SKM-1 (cell line): ENCODE measurements at regions not wholly inside any gene's neighbourhood (a gene's known extent, or its start where the extent isn't known, plus 50 kb on each side); places are given as distances from the start of the nearest gene placed in this dataset.

Experiments
- DNase-seq: peaks from one replicate; lab custom pipeline; 2025; ENCODE audit not compliant: unreplicated experiment; lab: John Stamatoyannopoulos, UW

DNA sequence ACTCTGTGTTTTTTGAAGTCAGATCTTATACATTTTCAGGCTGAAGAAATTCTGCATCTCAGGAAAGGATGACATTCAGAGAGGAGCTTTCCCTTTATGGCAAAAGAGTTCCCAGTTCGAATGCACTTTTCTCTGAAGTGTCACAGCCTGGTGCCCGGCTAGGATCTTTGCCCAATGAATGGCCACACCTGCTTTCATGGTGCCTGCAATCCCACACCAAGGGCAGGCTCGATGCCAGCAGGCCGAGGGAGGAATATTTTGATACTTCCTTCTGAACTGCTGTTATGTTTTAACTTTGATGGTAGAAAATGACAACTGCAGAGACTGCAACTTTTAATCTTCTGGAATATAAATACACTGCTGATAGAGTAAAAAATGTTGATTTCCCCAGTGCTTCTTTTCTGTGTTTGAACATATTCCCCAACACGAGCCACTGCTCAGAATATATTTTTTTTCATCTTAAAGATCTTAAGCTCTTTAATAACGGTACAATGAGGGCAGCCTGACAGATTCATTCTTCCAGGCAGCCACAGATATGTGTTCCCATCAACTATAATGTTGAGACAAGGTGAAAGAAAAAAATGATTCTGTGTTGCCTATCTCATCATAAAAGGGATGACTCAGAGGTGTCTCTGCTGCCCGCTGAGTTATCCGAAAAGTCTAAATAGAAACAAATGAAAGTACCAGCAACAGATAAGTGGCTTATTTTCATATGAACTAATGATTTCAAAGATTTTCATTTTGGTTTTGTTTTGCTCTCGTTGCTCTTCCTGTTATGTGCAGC is 848.5 kb downstream of the DCDC2C start:
- no peak for DNase-seq

DNA sequence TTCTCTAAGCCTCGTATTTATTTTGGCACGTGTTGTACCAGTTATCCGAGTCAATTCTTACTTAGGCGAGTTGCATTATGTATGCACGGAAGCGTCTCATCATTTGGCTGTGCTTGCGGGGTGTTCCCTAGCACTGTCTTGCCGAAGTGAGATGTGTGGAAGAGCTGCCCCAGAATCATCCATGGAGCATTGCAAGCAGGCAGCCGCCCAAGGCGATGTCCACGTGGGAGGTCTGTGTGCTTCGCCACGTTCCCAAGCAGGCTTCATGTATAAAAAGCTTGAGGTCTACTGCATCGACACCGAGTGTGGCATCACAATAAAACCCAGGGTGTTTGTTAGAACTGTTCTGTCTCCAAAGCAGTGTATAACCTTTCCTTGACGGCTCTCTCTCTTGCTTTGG is 849.9 kb downstream of the DCDC2C start:
- no peak for DNase-seq

DNA sequence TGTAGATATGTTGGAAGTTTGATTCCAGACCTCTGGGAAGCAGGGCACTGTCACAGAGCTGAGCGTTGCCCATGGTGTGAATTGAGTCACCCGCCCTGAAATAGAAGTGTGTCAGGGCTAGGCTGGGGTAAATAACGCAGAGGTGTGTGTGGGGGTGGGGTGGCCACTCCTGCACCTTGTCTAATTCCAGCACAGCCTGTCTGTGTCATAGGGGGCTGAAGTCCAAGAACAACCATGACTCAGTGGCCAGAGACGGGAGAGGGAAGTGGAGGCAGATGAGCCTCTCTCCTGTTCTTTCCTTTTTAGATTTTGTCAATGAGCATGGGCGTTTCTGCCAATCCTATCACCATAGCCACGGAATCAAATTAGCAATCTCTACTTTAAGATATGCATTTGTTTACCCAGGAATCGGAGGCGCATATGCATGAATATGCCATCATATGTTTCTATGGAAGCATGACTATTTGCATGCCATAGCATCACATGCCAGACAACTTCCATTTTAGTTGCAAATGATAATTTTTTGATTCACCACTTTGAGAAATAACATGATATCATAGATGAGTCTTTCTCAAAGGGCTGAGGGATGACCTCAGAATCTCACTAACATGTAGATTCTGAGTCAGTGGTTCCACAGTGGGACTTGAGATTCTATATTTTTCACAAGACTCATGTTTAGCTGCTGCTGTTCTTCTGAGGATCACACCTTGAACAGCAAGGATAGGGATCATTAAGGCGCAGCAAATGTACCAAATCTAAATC is 852.9 kb downstream of the DCDC2C start:
- DNase-seq = no peak

DNA sequence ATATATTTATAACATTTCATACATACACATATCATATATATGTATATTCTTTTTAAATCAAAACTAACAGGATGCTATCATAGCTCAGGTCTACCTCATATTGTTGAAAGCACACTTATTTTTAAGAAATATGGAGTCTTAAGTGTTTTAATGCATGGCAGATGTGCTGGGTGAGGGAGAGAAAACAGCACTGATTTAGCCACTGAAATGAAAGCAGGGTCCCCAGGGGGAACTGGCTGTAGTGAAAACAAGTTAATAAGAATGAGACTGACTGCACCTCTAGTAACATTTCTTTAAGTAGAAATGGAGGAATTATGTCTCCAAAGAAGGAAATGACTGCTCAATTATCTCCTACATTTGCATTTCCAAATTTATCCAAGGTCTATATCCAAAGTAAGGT is 857.8 kb downstream of the DCDC2C start:
- DNase-seq = no peak

DNA sequence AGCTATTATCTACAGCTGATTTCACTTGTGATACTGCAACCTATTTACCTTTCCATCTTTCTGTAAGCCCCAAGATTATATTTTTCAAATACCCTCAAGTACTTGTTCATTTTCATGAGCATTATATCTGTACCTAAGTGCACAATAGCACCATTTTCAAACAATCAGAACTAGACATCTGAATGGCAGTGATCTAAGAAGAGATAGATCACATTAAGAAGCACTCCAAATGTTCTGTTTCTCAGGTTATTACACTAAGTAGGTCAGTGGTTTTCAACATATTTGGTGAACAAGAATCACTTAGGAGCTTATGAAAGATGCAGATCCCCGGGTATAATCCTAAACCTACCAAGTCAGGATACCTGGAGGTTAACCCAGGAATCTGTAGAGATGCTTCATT is 872.7 kb downstream of the DCDC2C start:
- no peak for DNase-seq

DNA sequence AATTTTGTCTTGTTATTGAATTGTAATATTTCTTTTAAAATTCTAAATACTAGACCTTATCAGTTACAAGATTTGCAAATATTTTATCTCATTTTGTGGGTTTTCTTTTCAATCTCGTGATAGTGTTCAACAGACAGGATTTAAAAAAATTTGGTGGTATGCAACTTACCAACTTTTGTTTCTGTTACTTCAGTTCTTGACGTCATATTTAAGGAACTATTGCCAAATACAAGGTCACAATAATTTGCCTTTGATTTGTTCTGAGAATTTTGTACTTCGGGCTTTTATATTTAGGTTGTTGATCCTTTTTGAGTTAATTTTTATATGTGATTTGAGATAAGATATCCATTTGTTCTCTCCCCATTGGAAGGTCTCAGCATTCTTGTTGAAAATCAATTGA is 876.6 kb downstream of the DCDC2C start:
- no peak for DNase-seq

DNA sequence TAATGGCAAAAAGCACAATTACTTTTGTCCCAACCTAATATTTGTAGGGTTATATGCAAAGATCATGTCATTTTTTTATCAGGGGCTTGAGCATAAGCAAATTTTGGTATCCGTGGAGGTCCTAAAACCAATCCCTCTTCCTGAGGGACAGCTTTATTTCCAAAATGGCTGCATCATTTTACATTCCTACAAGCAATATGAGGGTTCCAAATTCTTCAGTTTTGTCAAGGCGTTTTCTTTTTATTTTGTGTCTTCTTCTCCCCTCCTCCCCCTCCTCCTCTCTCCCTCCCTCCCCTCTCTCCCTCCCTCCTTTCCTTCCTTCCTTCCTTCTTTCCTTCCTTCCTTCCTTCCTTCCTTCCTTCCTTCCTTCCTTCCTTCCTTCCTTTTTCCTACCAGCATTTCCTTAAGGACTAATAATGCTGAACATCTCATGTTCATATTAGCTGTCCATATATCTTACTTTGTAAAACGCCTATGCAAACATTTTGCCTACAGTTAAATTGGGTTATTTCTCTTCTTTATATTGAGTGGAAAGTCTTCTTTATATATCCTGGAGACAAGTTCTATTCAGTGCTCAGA is 881.8 kb downstream of the DCDC2C start:
- no peak for DNase-seq

DNA sequence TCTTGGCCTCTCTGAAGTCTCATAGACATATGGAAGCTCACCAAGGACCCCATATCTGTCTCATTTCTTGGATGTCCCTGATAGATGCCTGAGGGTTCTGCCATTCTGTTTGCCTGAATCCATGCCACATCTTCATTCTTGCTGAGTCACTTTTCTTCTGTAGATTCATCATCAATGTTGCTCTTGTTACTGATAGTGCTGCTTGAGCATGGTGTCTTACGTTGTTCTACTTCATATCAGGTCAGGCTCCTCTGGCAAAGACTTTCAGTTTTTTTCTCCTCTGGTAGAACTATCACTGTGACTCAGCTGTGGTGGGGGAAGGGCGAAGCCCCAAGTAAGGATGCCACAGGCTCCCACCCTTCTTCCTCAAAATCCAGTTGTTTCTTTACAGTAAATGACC is 885.2 kb downstream of the DCDC2C start:
- no peak for DNase-seq

DNA sequence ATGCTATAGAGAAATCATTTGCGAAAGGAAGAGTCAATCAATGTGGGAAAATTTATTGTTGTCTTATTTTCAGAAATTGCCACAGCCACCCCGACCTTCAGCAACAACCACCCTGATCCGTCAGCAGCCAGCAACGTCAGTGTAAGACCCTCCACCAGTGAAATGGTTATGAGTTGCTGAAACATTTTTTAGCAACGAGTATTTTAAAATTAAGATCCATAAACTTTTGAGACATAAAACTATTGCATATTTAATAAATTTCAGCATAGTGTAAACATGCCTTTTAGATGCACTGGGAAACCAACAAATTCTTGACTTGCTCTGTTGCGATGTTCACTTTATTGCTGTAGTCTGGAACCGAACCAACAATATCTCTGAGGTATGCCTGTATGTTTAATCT is 887.9 kb downstream of the DCDC2C start:
- DNase-seq = no peak

DNA sequence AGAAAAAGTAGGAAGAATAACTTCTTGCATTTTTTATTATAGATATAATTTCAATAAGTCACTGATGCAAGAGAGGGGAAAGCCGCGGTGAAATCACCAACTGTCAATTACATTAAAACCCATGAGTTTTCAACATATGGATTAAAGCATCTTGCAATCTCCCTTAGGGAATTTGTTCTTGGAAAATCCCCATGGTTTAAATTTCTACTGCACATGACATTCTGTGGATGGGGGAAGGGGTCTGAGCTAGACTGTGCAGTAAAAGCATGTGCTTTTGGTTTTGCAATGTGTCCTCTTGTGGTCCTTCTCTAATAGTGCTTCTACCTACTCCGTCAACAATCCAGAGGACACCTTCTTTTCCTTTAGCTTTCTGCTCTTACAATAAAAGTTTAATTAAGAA is 894.0 kb downstream of the DCDC2C start:
- no peak for DNase-seq

DNA sequence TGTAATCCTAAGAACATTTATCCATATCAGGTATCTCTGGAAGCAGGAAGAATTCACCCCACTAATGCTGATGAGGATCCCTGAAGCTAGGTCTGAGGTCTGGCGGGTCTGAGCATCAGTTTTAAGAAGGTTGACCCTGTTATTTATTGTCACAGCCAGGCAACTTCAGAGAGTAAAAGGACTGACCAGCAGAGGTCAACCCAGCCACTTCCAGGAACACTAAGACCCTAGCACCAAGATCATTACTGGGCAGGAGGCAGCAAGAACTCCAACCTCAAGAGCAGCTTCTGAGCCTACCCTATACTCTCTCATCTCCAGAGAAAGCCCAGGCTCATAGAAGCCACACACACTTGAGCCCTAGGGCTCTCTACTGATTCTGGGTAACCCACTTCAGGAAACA is 901.4 kb downstream of the DCDC2C start:
- no peak for DNase-seq

DNA sequence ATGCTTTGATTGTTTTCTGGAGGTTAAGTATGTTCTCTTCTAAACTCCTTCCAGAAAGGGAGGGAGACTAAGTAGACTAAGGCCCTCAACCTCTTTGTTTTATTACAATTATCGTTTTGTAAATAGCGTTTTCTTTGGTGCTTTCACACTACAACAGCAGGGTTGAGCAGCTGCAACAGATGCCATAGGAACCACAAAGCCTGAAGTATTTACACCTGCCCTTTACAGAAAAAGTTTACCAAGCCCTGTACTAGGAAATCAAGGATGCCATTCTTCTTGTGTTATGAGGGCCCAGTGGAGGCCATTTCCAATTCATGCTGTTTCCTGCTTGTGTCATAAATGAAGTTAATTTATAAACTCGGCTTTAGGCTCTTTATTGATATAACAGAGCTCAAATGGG is 914.8 kb downstream of the DCDC2C start:
- no peak for DNase-seq

DNA sequence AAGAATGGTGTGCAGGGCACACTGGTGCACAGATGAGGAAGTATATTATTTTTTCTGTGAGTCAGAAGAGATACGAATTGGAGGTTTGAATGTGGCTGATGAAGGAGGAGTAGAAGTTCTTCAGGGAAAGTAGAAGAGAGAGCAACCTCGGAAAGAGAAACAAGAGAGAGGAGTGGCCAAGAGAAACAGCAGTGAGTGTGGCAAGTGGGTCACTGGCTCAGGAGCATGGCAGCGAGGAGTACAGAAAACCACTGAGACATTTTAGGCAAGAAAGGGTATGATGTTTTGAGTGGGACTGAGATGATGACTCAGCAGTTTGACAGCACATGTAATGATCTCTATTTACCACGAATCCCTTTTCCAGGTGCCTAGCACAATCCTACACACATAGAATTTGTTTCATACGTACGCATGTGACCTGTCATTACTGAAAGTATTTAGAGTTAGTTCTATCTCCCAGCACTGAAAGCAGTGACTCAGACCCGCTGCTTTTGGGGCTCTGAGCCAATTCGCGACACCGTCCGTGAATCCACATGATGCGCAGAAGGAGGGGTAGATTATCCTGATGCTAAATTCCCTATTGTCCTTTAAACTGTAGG is 915.4 kb downstream of the DCDC2C start:
- DNase-seq = no peak

DNA sequence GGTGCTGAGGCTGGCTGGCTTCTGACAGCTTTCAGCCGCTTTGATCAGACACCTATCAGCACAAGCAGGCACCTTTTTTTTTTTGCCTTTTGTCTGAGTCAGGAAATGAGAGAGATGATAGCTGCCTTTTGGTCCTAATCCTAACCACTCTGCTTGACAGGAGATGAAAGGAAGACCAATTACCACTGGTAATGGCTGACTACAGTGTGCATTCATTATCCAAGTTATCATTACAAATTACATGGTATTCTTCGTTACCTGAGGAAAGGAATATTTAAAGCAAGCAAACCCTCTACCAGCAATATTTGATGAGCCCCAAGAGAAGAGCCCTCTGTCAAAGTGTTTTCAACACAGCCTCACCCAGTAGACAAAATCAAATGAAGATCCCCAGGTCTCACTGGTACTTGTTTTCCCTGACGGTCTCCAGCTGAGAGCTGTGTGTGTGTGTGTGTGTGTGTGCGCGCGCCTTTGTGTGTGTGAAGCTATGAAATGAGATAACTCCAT is 925.7 kb downstream of the DCDC2C start:
- no peak for DNase-seq

DNA sequence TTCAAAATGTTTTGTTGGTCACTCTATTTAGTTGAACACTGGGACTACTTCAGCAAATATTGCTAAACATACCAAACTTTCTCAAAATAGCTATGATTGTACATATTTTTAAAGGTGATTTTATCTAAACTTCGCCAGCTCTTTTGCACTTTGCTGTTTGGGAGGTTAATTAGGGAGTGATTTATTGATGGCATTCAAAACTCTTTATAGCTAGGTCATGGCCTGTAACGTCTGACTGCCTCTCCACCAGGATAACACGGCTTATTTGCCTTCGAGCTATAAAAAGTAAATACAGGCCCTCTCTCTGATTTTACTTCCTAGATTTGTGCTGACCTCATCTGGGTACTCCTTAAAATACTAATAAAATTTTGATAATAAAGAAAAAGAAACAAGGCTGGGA is 931.9 kb downstream of the DCDC2C start:
- DNase-seq = no peak

DNA sequence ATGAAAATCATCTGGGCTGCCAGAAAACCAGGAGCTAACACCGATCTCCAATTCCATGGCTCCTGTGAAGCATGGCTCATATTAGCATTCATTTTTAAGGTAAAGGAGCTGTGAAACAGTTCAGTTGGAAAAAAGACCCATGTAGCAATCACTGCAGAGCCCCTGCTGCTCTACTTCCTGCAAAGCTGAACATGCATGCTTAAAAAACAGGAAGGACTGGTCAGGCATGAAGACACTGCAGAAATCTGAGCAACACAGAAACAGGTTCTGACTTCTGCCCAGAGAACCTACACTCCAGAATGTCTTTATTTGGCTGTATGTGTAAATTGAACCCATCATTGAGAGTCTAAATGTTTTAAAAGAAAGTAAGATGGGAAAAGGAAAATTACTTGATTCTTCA is 950.6 kb downstream of the DCDC2C start:
- peak; percentile 39 for DNase-seq

DNA sequence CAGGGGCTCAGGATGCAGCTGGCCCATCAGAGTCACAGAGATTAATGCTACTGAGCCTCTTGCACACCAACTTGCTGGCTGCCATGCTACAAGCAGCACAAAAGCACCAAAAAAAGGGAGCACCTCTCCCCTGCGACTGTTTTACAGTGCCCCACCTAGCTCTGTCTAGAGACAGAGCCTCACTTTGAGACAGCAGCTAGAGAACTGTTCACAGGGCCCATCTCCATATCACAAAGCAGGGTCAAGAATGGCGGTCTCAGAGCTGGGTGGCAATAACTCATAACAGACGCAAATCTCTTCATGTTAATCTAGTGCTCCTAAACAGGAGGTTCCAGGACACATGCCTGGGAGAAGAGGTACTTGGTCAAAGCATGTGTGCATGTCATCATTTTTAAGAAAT is 953.0 kb downstream of the DCDC2C start:
- DNase-seq = no peak

DNA sequence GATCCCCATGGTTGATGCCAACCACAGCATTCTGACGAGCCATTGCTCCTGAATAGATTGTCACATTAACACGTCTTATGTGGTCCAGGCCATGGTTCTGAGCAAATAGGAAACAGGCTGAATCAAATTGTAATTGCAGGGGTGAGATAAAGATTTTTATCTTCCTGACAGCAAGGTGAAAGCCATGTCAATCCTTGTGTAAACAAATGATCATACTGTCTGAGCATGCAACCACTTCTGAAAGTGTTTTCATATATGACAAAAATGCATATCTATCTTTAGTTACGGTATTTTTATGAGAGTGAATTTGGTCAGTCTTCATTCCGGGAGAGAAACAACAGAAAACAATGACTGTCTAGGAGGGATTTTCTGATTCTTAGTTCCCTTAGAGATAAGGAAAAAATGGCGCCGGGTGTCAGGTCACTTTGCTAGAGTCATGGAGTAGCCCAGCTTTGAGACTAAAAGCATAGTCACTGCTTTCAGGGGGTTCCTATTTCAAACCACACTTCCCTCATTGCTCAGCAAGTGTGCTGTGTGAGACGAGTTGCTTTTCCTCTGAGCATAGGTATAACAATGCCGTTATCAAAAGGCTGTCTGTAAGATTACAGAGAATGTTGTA is 958.9 kb downstream of the DCDC2C start:
- DNase-seq = no peak

DNA sequence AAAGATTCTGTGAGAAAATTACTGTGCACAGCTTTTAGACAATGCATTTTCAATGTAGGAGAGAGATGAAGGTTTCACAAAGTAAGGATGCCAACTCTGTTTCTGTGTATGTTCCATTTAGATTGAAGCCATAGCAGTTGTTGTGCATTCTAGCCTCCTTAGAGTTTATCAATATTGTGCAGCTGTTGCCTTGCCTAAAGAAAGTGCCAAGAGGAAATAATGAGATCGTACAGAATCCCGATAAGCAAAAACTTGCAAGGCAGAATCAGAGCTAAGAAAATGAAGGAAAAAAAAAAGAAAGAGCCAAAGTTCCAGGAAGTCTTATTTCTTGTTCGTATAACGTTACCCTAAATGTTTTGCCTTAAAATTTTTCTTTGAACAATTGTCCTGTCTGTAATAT is 965.0 kb downstream of the DCDC2C start:
- no peak for DNase-seq

DNA sequence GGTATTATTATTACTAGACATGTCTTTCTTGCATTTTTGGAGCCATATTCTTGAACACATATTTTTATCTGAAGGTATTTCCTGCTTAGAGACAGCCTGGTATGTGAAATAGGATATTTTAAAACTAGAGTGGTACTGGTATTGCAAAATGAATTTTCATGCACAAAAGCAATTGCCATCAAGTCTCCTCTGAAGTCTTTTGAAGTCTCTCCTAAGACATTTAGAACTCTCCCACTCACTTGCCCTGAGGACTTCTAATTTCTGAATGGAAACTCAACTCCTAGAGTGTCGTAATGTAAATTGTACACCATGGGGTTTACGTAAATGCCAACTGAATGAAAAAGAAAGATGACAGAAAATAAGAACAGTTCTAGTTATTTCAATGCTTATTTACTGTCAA is 967.0 kb downstream of the DCDC2C start:
- no peak for DNase-seq

DNA sequence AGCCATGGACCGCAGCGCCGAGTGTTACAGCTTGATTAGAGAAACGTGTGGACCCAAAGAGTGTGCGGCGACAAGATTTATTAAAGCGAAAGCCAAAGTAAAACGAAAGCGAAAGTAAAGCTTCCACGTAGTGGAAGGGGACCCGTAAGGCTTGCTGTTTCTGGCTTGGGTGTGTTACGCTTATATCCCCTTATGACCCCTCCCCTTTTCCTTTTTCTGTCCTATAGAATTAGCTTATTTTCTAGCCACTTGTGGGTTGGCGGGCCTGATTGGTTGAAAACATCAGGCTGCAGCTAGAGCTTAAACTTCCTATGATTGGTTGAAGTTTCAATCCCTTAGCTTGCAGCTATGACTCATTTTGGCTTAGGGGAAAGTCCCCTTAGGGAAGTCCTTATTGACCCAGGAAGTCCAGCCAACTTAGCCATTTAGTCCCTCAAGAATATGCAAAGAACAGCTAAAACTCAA is 969.7 kb downstream of the DCDC2C start:
- no peak for DNase-seq
